H1 (cell line): ENCODE measurements at regions not wholly inside any gene's neighbourhood (a gene's known extent, or its start where the extent isn't known, plus 50 kb on each side); places are given as distances from the start of the nearest gene placed in this dataset.

Experiments used
- CTCF ChIA-PET: fragments of 300-600 bp; sonication (Branson Sonifier 250); formaldehyde crosslinking; loops from one replicate; lab custom pipeline; 2021; ENCODE audit not compliant: partially characterized antibody; lab: Charles Lee
- POLR2A ChIA-PET: fragments of 300-600 bp; sonication (Branson Sonifier 250); formaldehyde crosslinking; loops from one replicate; lab custom pipeline; 2021; ENCODE audit warnings: inconsistent platforms; ENCODE audit not compliant: partially characterized antibody; lab: Charles Lee
- DNase-seq, 2 experiments: peaks; one replicate each; pipeline versions ENCODE4 v3.0.0 to v3.0.0-alpha.2; 2010 to 2022; ENCODE audit warnings: low spot score in 2 of 2, low read depth in 1 of 2, mixed read lengths in 1 of 2
- FAIRE-seq: peaks from 2 replicates; lab custom pipeline; 2011; peaks lifted over from hg19 to GRCh38; lab: Jason Lieb, UNC
- H2AFZ ChIP-seq: 2 replicates; pipeline ENCODE4 v1.8.1; 2012; ENCODE audit warnings: low read length, inconsistent platforms
- H2AK5ac ChIP-seq: 2 replicates; pipeline ENCODE4 v1.6.1; 2013; ENCODE audit warnings: low read depth, low read length
- H2BK120ac ChIP-seq: replicated peaks from 2 replicates; pipeline ENCODE3; 2013; ENCODE audit warnings: low read depth, low read length, inconsistent platforms
- H2BK12ac ChIP-seq: 2 replicates; pipeline ENCODE4 v1.6.1; 2013; ENCODE audit warnings: low read depth, low read length
- H2BK15ac ChIP-seq: 2 replicates; pipeline ENCODE4 v1.6.1; 2013; ENCODE audit warnings: low read length
- H2BK20ac ChIP-seq: 2 replicates; pipeline ENCODE4 v1.6.1; 2013; ENCODE audit warnings: low read length
- H2BK5ac ChIP-seq: 2 replicates; pipeline ENCODE4 v1.6.1; 2013; ENCODE audit warnings: low read depth, low read length
- H3K14ac ChIP-seq: 2 replicates; pipeline ENCODE4 v1.6.1; 2013; ENCODE audit warnings: inconsistent platforms; ENCODE audit not compliant: insufficient read length
- H3K18ac ChIP-seq: 2 replicates; pipeline ENCODE4 v1.6.1; 2013; ENCODE audit warnings: low read length; ENCODE audit errors: extremely low read depth
- H3K23ac ChIP-seq: 2 replicates; pipeline ENCODE4 v1.6.1; 2013; ENCODE audit warnings: inconsistent platforms; ENCODE audit not compliant: insufficient read length
- H3K23me2 ChIP-seq: 2 replicates; pipeline ENCODE4 v1.6.1; 2013; ENCODE audit warnings: low read depth, low read length
- H3K27ac ChIP-seq: 2 replicates; pipeline ENCODE4 v1.6.1; 2011; ENCODE audit warnings: low read depth, low read length, inconsistent platforms
- H3K27me3 ChIP-seq, 4 experiments: replicated peaks in 1 of 4; 1 replicate in 1 of 4; 2 replicates in 3 of 4; pipeline versions ENCODE4 v1.6.1 to v1.8.1; 2011 to 2013; ENCODE audit warnings: low read length in 3 of 4, mild to moderate bottlenecking in 3 of 4, inconsistent platforms in 2 of 4, mixed read lengths in 2 of 4, moderate library complexity in 1 of 4; ENCODE audit not compliant: control insufficient read depth in 3 of 4, insufficient read depth in 3 of 4; ENCODE audit errors: extremely low read depth in 1 of 4
- H3K36me3 ChIP-seq, 4 experiments: 2 replicates each; pipeline versions ENCODE4 v1.6.1 to v1.8.1; 2011 to 2013; ENCODE audit warnings: mild to moderate bottlenecking in 4 of 4, low read length in 3 of 4, moderate library complexity in 2 of 4, control low read depth in 1 of 4, inconsistent platforms in 1 of 4; ENCODE audit not compliant: insufficient read depth in 4 of 4, control insufficient read depth in 2 of 4
- H3K4ac ChIP-seq: replicated peaks from 2 replicates; pipeline ENCODE3; 2013; ENCODE audit warnings: low read length, low read depth, mixed read lengths, inconsistent platforms; ENCODE audit not compliant: insufficient read length
- H3K4me1 ChIP-seq, 4 experiments: replicated peaks in 1 of 4; 1 replicate in 1 of 4; 2 replicates in 3 of 4; pipeline versions ENCODE4 v1.6.1 to v1.8.1; 2011 to 2013; ENCODE audit warnings: low read length in 3 of 4, inconsistent platforms in 2 of 4, mixed read lengths in 1 of 4; ENCODE audit not compliant: insufficient read depth in 4 of 4, control insufficient read depth in 3 of 4
- H3K4me2 ChIP-seq, 2 experiments: 2 replicates each; pipeline versions ENCODE4 v1.6.1 to v1.8.1; 2011 to 2013; ENCODE audit warnings: low read depth in 2 of 2, low read length in 2 of 2, control low read depth in 1 of 2, inconsistent platforms in 1 of 2, mild to moderate bottlenecking in 1 of 2; ENCODE audit not compliant: insufficient read depth in 1 of 2
- H3K4me3 ChIP-seq, 4 experiments: fragments of 200-600, 300-600 bp in 1 of 4; sonication (generic), shearing (Covaris generic), sonication (Bioruptor Twin) in 1 of 4; 2 replicates each; pipeline versions ENCODE4 v1.5.1 to v1.8.1; 2011 to 2016; ENCODE audit warnings: low read length in 4 of 4, low read depth in 3 of 4, control low read depth in 2 of 4, inconsistent platforms in 2 of 4, mild to moderate bottlenecking in 2 of 4, mixed read lengths in 1 of 4, moderate library complexity in 1 of 4; ENCODE audit not compliant: insufficient read depth in 2 of 4; ENCODE audit errors: extremely low read depth in 1 of 4
- H3K56ac ChIP-seq: replicated peaks from 2 replicates; pipeline ENCODE3; 2013; ENCODE audit warnings: low read depth, mild to moderate bottlenecking, mixed read lengths, low read length, inconsistent platforms; ENCODE audit not compliant: insufficient read length
- H3K79me1 ChIP-seq: 2 replicates; pipeline ENCODE4 v1.6.1; 2013; ENCODE audit warnings: low read depth, low read length, control low read depth
- H3K79me2 ChIP-seq, 2 experiments: 2 replicates each; pipeline versions ENCODE4 v1.6.1 to v1.8.1; 2012 to 2013; ENCODE audit warnings: low read length in 2 of 2, mild to moderate bottlenecking in 2 of 2, inconsistent platforms in 1 of 2; ENCODE audit not compliant: insufficient read depth in 2 of 2, control insufficient read depth in 1 of 2
- H3K9ac ChIP-seq, 4 experiments: replicated peaks in 1 of 4; 1 replicate in 1 of 4; 2 replicates in 3 of 4; pipeline versions ENCODE4 v1.6.1 to v1.8.1; 2011 to 2013; ENCODE audit warnings: low read depth in 3 of 4, low read length in 3 of 4, control low read depth in 2 of 4, mild to moderate bottlenecking in 2 of 4, moderate library complexity in 2 of 4, inconsistent platforms in 1 of 4; ENCODE audit errors: extremely low read depth in 1 of 4
- H3K9me3 ChIP-seq, 2 experiments: 2 replicates each; pipeline versions ENCODE4 v1.6.1 to v1.8.1; 2012 to 2013; ENCODE audit warnings: mild to moderate bottlenecking in 2 of 2, moderate library complexity in 2 of 2, control low read depth in 1 of 2, inconsistent platforms in 1 of 2, low read depth in 1 of 2, low read length in 1 of 2, mixed read lengths in 1 of 2; ENCODE audit not compliant: insufficient read depth in 2 of 2
- H4K20me1 ChIP-seq, 2 experiments: replicated peaks in 1 of 2; 2 replicates each; pipeline versions ENCODE3 to v1.8.1; 2011 to 2013; ENCODE audit warnings: inconsistent platforms in 2 of 2, low read length in 2 of 2, mild to moderate bottlenecking in 1 of 2; ENCODE audit not compliant: insufficient read depth in 2 of 2, control insufficient read depth in 1 of 2
- H4K5ac ChIP-seq: 2 replicates; pipeline ENCODE4 v1.6.1; 2013; ENCODE audit warnings: low read length, low read depth, mixed read lengths, inconsistent platforms; ENCODE audit not compliant: insufficient read length
- H4K8ac ChIP-seq: 2 replicates; pipeline ENCODE4 v1.8.0; 2013; ENCODE audit warnings: mild to moderate bottlenecking, moderate library complexity, low read length, inconsistent platforms; ENCODE audit not compliant: insufficient read depth; ENCODE audit errors: extremely low read depth
- H4K91ac ChIP-seq: replicated peaks from 2 replicates; pipeline ENCODE3; 2013; ENCODE audit warnings: low read length, mixed read lengths, inconsistent platforms; ENCODE audit not compliant: insufficient read length
- BACH1 ChIP-seq: IDR thresholded peaks from 2 replicates; pipeline ENCODE4 v1.6.1; 2012; ENCODE audit warnings: low read length, improper control_type of control experiment
- BRCA1 ChIP-seq: IDR thresholded peaks from 2 replicates; pipeline ENCODE4 v1.6.1; 2012; ENCODE audit warnings: low read depth, low read length, improper control_type of control experiment
- CHD2 ChIP-seq: IDR thresholded peaks from 2 replicates; pipeline ENCODE4 v1.6.1; 2012; ENCODE audit warnings: low read length, improper control_type of control experiment
- KDM5A ChIP-seq: fragments of 200-600 bp; IDR thresholded peaks from 2 replicates; pipeline ENCODE4 v1.7.1; 2012; ENCODE audit warnings: mild to moderate bottlenecking, low read length, inconsistent platforms, mixed read lengths
- NANOG ChIP-seq: IDR thresholded peaks from 2 replicates; pipeline ENCODE4 v1.6.1; 2011; ENCODE audit warnings: low read length, low read depth, mild to moderate bottlenecking, inconsistent platforms; ENCODE audit not compliant: insufficient read depth, poor library complexity, severe bottlenecking
- PHF8 ChIP-seq: fragments of 200-600 bp; sonication (generic); conservative IDR thresholded peaks from 2 replicates; pipeline ENCODE4 v1.7.1; 2012; ENCODE audit warnings: low read depth, mild to moderate bottlenecking, inconsistent platforms, low read length, moderate library complexity
- RFX5 ChIP-seq: IDR thresholded peaks from 2 replicates; pipeline ENCODE4 v1.6.1; 2011; ENCODE audit warnings: low read depth, low read length, improper control_type of control experiment, borderline replicate concordance
- RXRA ChIP-seq: IDR thresholded peaks from 2 replicates; pipeline ENCODE4 v1.6.1; 2011; ENCODE audit warnings: low read depth, mild to moderate bottlenecking, low read length, moderate library complexity; ENCODE audit not compliant: insufficient read depth
- SP4 ChIP-seq: IDR thresholded peaks from 2 replicates; pipeline ENCODE4 v1.6.1; 2012; ENCODE audit warnings: low read length, inconsistent platforms
- TAF7 ChIP-seq: optimal IDR thresholded peaks from 2 replicates; pipeline ENCODE3; 2011; ENCODE audit warnings: low read depth, mild to moderate bottlenecking, inconsistent platforms, low read length, moderate library complexity, borderline replicate concordance
- WGBS, 2 experiments: shearing (Covaris generic) in 1 of 2; methylation state at CpG; one replicate each; pipeline versions ENCODE4 v1.1.6 to v1.1.7; 2013 to 2015; ENCODE audit warnings: low lambda C conversion rate in 2 of 2, mixed read lengths in 2 of 2, inconsistent platforms in 1 of 2, low coverage in 1 of 2, missing lambda C conversion rate in 1 of 2; ENCODE audit not compliant: insufficient replicate concordance in 2 of 2, insufficient coverage in 1 of 2, insufficient read length in 1 of 2; ENCODE audit errors: extremely low coverage in 1 of 2, missing lambda C conversion rate in 1 of 2; 5-methylcytosine and 5-hydroxymethylcytosine counted together
- TF ChIP-seq, protein P1 (sequence below): IDR thresholded peaks from 2 replicates; pipeline ENCODE4 v1.6.1; 2012; ENCODE audit warnings: low read length, inconsistent platforms

DNA sequence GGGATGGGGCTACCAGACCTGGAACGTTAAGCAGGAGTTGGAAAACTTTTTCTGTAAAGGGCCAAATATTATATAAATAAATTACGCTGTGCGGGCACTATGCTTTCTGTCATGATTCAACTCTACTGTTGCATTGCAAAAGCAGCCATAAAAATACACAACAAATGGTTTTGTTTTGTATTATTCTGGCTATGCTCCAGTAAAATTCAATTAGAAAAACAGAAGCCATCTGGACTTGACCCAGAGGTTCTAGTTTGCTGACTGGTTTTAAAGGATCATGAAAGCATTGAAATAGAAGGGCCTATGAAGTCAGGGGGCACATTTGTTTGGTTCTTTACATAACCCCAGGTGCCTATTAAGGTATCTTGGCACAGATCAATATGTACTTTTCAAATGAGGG, 647.4 kb upstream of the LMCD1 start:
- H3K9me3 ChIP-seq: no peaks in the 10 kb centered on the region
- no peak for TF ChIP-seq TAF7
- TF ChIP-seq, protein P1, sequence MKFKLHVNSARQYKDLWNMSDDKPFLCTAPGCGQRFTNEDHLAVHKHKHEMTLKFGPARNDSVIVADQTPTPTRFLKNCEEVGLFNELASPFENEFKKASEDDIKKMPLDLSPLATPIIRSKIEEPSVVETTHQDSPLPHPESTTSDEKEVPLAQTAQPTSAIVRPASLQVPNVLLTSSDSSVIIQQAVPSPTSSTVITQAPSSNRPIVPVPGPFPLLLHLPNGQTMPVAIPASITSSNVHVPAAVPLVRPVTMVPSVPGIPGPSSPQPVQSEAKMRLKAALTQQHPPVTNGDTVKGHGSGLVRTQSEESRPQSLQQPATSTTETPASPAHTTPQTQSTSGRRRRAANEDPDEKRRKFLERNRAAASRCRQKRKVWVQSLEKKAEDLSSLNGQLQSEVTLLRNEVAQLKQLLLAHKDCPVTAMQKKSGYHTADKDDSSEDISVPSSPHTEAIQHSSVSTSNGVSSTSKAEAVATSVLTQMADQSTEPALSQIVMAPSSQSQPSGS: no peak
- no peak for TF ChIP-seq BACH1
- no peak for TF ChIP-seq KDM5A
- TF ChIP-seq BRCA1: no peak
- no peak for TF ChIP-seq RXRA
- no peak for TF ChIP-seq NANOG
- TF ChIP-seq PHF8: no peak
- TF ChIP-seq RFX5: no peak
- TF ChIP-seq SP4: no peak
- TF ChIP-seq CHD2: no peak

More for the DNA sequence above, 647.4 kb upstream of the LMCD1 start:
- Histone ChIP-seq H2AK5ac (no peak overlapping the region), H3K23ac (no peak overlapping the region), H3K4ac (no peak overlapping the region), H3K27me3 (no peaks in the 10 kb centered on the region; a peak in 1 of 7 replicates), H2BK120ac (no peak overlapping the region), H3K4me3 (no peak overlapping the region), H3K79me2 (no peaks in the 10 kb centered on the region), H4K91ac (no peak overlapping the region), H3K4me2 (no peak overlapping the region), H4K20me1 (no peaks in the 10 kb centered on the region), H3K56ac (no peak overlapping the region), H2AFZ (no peak overlapping the region), H2BK5ac (no peak overlapping the region), H2BK12ac (no peak overlapping the region), H3K4me1 (peaks cover 0 to 2% (median 1%) of the 10 kb centered on the region in 4 experiments; a peak in 1 of 7 replicates), H2BK20ac (no peak overlapping the region), H4K5ac (no peak overlapping the region), H4K8ac (no peak overlapping the region), H3K14ac (no peak overlapping the region), H3K18ac (no peak overlapping the region), H3K36me3 (no peaks in the 10 kb centered on the region), H3K9ac (no peak overlapping the region), H3K23me2 (no peaks in the 10 kb centered on the region), H2BK15ac (no peak overlapping the region), H3K27ac (no peak overlapping the region), H3K79me1 (no peaks in the 10 kb centered on the region)
- WGBS, 2 experiments: 81% methylated on average over 3 of the region's 3 CpGs; no CpG with 5 or more reads in 1 of the 2 experiments
- CTCF ChIA-PET: interaction anchor here (1.1 kb wide), 1 partner anchor 16 kb away, joined by 3 read pairs; no protein-coding TSS in a partner anchor
- POLR2A ChIA-PET: no interaction called here
- DNase-seq (no peak), FAIRE-seq (no peak)
